ENCODE measurements at regions not wholly inside any gene's neighbourhood (a gene's known extent, or its start where the extent isn't known, plus 50 kb on each side); places are given as distances from the start of the nearest gene placed in this dataset.
"Not testable (repeated sequence)": the region's sequence is repeated elsewhere in the genome, so short reads cannot be mapped to it uniquely, and the experiment has no call there.

- ATAC-seq: peak; percentile 15 to 29
Observed at GRCh38 chr5:40276426-40277102, 403.2 kb upstream of the PTGER4 start.

DNA sequence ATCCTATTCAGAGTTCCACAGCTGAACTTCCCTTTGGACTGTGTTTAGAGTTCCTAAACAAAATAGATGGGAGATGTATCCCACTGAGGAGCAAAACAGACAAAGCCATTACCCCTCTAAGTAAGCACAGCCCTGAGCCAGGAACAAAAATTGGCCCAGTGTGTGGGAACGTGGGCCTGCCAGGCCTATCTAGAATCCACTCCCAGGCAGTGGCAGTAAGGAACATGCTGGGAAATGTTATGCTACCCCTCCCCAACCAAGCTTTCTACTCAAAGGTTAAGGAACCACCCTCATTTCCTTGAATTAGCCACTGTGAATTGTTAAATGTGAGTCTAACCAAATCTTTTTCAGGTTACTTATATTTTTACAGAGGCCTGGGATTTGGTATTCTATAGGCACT is 405.1 kb upstream of the PTGER4 start:
- ATAC-seq: no peak

DNA sequence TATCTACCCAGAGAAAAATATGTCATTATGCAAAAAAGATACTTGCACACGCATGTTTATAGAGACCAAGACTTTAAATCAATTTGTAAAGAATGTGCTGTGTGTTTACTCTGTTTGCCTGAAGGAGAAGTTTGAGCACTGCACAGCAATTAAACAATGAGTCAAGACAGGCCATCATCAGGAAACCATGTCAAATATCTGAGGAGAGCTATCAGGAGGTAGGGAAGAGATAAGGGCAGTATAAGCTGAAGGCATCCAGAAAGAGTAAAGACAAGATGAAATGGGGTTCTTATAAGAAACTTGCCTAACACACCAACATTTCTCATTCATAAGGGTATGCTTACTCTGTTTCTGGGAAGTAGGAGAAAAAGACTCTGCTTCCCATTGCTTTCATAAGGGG is 405.8 kb upstream of the PTGER4 start:
- no peak for ATAC-seq

DNA sequence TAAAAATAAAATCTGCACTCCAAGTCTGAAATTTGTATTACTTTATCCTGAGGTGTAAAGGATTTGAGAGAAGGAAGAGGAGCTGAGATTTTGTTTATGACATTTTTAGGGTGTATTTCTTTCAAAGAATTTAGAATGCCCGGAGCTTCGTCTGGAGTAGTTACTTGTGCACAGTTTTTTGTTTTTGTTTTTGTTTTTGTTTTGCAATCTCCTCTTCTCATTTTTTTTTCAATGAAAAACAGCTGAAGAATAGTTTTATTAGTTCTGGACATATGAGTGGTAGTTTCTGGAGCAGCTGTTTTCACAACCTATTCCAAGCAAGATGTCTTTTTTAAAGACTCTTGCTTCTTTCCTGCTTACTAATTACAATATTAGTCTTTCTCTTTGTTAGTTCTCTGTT is 408.2 kb upstream of the PTGER4 start:
- ATAC-seq: no peak

GRCh38 chr5:40270274-40270845 is 409.4 kb upstream of the PTGER4 start:
- peak; percentile 28 to 33 for ATAC-seq

DNA sequence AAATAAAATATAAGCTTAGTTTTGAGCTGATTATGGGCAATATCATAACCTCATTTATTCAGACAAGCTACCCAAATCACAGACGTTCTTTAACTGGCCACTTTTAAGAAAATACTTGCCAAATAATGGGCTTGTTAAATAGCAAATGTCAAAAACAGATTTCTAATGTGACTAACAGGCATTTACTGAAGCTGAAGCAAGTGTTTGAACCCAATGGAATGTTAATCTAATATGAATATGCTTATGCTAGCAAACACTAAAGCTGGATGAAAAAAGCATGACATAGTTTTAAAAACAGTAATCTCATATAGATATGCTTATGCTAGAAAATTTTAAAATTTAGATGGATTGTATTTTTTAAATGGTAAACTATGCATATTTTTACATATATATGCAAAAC is 411.6 kb upstream of the PTGER4 start:
- ATAC-seq: no peak

DNA sequence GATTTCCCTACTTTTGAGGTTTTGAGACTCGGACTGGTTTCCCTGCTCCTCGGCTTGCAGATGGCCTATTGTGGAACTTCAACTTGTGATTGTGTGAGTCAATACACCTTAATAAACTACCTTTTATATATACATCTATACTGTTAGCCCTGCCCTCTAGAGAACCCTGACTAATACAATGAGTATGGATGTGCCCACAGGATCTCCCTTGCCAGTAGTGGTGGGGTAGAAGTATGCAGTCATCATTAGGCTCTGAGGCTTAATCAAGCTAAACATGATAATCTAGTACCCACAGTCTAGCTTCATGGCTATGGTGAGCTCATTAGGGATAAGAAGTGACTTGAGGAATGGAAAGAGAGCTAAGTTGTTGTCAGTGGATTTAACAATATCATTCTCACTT is 412.8 kb upstream of the PTGER4 start:
- no peak for ATAC-seq

- no peak for ATAC-seq
Observed at GRCh38 chr5:40261984-40262383, 417.7 kb upstream of the PTGER4 start.

- ATAC-seq: no peak
Observed at GRCh38 chr5:40260361-40260760, 419.4 kb upstream of the PTGER4 start.

DNA sequence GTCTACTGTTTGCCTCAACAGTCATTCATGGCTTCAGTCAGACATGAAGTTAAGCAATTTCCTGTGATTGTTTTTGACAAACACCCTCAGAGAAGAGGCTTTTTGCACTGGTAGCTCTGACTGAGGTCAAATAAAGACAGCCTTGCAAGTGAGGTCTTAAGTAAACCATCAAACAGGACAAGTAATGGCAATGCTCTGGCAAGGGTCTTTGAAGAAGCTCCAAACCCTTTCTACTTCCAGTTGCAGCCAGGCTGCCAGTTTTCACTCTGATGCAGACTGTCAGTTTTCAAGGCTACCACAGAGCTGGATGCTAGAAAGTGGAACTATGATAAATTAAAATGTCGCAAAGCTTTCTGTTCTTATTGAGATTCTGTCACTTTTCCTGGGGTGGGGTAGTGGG is 421.5 kb upstream of the PTGER4 start:
- ATAC-seq: no peak

GRCh38 chr5:40240671-40241070 is 439.0 kb upstream of the PTGER4 start:
- ATAC-seq: no peak

GRCh38 chr5:40240111-40240510 is 439.6 kb upstream of the PTGER4 start:
- ATAC-seq: peak; percentile 46 to 82

GRCh38 chr5:40238066-40238745 is 441.5 kb upstream of the PTGER4 start:
- no peak for ATAC-seq

DNA sequence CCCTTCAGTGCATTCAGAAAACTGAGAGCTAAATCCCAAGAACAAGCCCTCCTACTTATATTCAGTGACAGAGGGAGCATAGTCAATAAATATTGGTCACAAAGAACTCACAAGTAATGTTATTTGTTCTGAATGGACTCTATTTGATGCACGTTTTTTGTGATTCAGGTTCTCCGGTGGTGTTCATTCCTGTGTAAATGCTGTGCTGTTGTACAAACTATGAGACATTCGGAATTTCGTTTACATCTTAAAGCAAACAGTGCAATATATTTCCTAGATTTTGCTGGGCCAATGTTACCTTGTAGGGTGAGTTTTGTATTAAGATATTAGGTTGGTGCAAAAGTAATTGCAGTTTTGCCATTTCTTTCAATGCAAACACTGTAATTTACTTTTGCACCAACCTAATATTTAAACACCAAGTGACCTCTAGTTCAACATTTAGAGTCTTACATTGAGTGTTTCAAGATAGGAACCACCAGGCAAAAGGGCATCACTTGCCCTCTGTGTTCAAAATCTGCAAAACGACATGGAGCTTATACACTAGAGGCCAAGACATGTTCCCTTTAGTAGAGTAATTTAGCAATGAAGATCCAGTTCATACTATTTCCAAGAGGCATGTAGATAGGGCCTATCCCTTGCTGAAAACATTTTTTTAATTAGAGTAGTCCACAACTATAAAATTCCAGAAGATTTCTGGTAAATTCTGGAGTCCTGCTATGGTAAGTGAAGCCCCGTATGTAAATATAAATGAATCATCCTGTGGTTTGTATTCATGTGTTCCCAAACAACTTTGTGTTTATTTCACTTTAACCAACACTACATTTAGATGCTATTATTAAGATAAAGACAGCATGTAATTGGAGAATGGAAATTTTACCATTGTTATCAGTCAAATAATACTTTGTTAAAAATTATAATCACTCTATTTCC is 444.0 kb upstream of the PTGER4 start:
- ATAC-seq: no peak

GRCh38 chr5:40233268-40233667 is 446.4 kb upstream of the PTGER4 start:
- ATAC-seq: no peak

GRCh38 chr5:40227931-40228330 is 451.8 kb upstream of the PTGER4 start:
- ATAC-seq: no peak

DNA sequence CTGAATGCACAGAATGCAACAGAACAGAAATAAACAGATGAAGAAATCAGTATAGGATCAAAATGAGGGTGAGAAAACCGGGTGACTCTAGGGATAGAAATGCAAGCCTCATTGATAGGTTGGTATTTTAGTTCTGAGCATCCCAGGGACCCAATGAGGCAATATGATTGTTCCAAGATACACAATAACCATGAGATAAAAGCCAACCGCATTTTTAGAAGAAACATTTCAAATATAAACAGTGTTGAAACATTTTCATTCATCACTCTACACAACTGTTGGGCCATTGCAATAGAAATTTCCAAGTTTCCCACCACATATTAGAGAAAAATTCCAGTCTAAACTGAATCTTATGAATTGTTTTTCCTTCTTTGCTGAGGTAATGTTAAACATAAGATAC is 452.3 kb upstream of the PTGER4 start:
- no peak for ATAC-seq

- no peak for ATAC-seq
Observed at GRCh38 chr5:40226906-40227305, 452.8 kb upstream of the PTGER4 start.

DNA sequence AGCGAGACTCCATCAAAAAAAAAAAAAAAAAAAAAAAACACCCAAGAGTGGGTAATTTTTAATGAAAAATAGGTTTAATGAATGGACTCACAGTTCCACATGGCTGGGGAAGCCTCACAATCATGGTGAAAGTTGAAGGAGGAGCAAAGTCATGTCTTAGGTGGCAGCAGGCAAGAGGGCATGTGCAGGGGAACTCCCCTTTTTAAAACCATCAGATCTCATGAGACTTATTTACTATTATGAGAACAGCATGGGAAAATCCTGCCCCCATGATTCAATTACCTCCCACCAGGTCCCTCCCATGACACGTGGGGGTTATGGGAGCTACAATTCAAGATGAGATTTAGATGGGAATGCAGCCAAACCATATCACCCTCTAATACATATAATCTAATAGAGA is 454.6 kb upstream of the PTGER4 start:
- not testable (repeated sequence) for ATAC-seq

DNA sequence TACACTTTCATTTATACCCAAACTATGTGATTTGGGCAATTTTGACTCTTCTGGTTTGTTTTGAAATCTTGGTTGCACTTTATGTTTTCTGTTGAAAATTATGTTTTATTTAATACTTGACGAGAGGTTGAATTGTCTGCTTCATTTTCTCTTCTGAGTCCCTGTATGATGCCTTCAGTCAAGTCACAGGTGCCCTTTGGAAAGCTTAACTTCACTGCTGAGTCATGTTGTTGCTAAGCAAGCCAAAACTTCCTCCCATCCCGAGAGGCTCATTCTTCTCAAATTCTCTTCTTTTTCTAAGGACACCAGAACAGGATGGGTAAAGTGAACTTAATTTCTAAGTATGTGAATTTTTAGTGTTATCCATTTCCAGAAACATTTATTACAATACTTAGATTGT is 455.3 kb upstream of the PTGER4 start:
- no peak for ATAC-seq

DNA sequence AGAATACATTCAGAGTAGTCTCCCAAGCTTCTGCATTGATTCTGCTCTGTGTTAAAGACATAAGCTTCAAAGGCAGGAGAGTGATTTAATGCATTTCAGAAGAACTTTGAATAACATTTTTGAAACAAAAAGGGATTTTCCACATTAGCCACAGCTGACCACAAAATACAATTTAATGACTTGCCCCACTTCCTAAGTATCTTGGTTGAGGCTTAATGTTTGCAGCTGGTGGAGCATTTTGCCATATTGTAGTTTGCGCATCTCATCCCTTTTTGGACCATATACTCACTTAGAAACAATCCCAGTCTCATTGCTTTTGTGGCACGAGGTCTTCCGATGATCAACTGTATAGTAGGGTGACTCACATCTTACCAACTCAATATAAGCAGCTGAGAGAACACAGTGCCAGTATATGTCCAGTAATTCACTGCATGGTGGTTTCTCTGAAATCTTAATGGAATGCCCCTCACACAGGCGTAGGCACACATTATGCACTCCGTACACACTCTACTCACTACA is 455.8 kb upstream of the PTGER4 start:
- ATAC-seq: peak; percentile 83 to 91

DNA sequence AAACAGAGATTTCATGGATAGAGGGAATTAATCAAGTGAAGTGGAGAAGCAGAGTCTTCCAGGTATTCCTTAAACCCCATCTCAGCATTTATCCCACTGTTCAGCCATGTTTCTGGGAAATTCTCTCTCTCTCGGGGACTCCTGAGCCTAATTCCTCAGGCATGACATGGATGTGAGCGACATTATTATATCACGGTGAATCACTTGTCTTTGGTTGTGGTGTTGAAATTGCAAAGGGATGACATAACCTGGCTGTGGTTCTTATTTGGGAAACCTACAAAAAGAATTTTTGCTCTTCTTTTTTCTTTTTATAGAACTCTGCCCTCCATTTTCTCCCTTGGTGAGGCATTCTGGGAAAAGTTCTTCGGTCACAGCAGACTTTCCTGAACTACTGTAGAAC is 457.9 kb upstream of the PTGER4 start:
- ATAC-seq: no peak

GRCh38 chr5:40221255-40221654 is 458.5 kb upstream of the PTGER4 start:
- ATAC-seq: no peak
